A673 (cell line): ENCODE measurements at regions not wholly inside any gene's neighbourhood (a gene's known extent, or its start where the extent isn't known, plus 50 kb on each side); places are given as distances from the start of the nearest gene placed in this dataset.

ENCODE experiments used
- BruUV-seq: library from RNA; stranded (reverse); fragments of 400-500 nt; replicated peaks from 2 replicates; lab custom pipeline; 2021; lab: Mats Ljungman, UMichigan
- CTCF ChIA-PET: fragments of 300-600 bp; sonication (Branson Sonifier 250); formaldehyde crosslinking; loops from one replicate; lab custom pipeline; 2022; ENCODE audit warnings: antibody characterized with exemption; lab: Charles Lee
- POLR2A ChIA-PET: fragments of 300-600 bp; sonication (Branson Sonifier 250); formaldehyde crosslinking; loops from one replicate; lab custom pipeline; 2022; ENCODE audit warnings: antibody characterized with exemption; ENCODE audit not compliant: low non-redundant PET; lab: Charles Lee
- DNase-seq: peaks from one replicate; pipeline ENCODE4 v3.0.0-alpha.2; 2015; ENCODE audit warnings: low spot score
- H3K27ac ChIP-seq: fragments of 200-600 bp; sonication (generic); 2 replicates; pipeline ENCODE4 v1.5.1; 2016; ENCODE audit warnings: mixed run types, low read depth, mild to moderate bottlenecking, mixed read lengths, antibody characterized with exemption, low read length; ENCODE audit not compliant: poor library complexity, severe bottlenecking
- H3K27me3 ChIP-seq: fragments of 200-600 bp; sonication (generic); replicated peaks from 2 replicates; pipeline ENCODE4 v1.6.1; 2017; ENCODE audit warnings: mixed run types, low read depth, mild to moderate bottlenecking, mixed read lengths, antibody characterized with exemption, low read length; ENCODE audit not compliant: insufficient read depth, poor library complexity
- H3K36me3 ChIP-seq: fragments of 200-600 bp; sonication (generic); 2 replicates; pipeline ENCODE4 v1.6.1; 2016; ENCODE audit warnings: mixed run types, mild to moderate bottlenecking, mixed read lengths, antibody characterized with exemption, low read length; ENCODE audit not compliant: insufficient read depth, poor library complexity, severe bottlenecking
- H3K4me1 ChIP-seq: fragments of 200-600 bp; sonication (generic); 2 replicates; pipeline ENCODE4 v1.6.1; 2017; ENCODE audit warnings: mixed run types, mild to moderate bottlenecking, mixed read lengths, antibody characterized with exemption, low read length; ENCODE audit not compliant: insufficient read depth, poor library complexity, severe bottlenecking
- H3K4me3 ChIP-seq: fragments of 200-600 bp; sonication (generic); 2 replicates; pipeline ENCODE4 v1.5.1; 2016; ENCODE audit warnings: low read depth, mixed run types, mild to moderate bottlenecking, mixed read lengths, low read length; ENCODE audit not compliant: poor library complexity, severe bottlenecking
- H3K9me3 ChIP-seq: fragments of 200-600 bp; sonication (generic); 2 replicates; pipeline ENCODE4 v1.6.1; 2016; ENCODE audit warnings: mixed run types, low read depth, mild to moderate bottlenecking, mixed read lengths, antibody characterized with exemption, low read length; ENCODE audit not compliant: poor library complexity, severe bottlenecking
- EZH2 ChIP-seq: fragments of 200-600 bp; sonication (generic); IDR thresholded peaks from 2 replicates; pipeline ENCODE4 v1.6.1; 2017; ENCODE audit warnings: borderline replicate concordance, low read depth, mild to moderate bottlenecking, mixed read lengths, antibody characterized with exemption, low read length; ENCODE audit not compliant: poor library complexity, severe bottlenecking
- intact Hi-C: fragments of 100-400 bp; cut with micrococcal nuclease; formaldehyde crosslinking; loops from one replicate; pipeline ENCODE4 v1.10.0; 2022; ENCODE audit not compliant: unreplicated experiment
- TF ChIP-seq, protein P1 (sequence below): fragments of 300-800, 200-600 bp; sonication (generic); conservative IDR thresholded peaks from 2 replicates; pipeline ENCODE4 v1.5.1; 2017; ENCODE audit warnings: low read depth, mild to moderate bottlenecking, antibody characterized with exemption, low read length, moderate library complexity, mixed read lengths

DNA sequence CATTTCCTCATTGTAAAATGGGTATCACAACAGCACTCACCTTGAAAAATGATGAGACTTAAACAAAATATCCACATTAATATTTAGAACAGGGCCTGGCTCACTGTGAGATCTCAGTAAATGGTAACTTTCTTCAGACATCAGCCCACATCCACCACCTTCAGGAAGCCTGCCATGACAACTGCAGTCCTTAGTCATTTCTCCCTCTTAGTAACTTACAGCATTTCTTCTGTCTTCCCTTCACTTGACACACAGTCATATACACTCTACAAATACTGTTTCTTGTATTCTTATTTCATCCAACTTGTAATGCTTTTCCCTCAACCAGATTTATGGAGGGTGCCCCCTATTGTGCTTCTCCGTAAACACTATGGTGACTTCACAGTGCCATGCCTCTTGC is 263.0 kb downstream of the ZNF516 start:
- Histone ChIP-seq H3K36me3 (no peaks in the 10 kb centered on the region), H3K27me3 (peaks cover 23% of the 10 kb centered on the region), H3K27ac (no peak overlapping the region), H3K4me1 (no peaks in the 10 kb centered on the region), H3K4me3 (no peak overlapping the region), H3K9me3 (no peaks in the 10 kb centered on the region)
- intact Hi-C loops, result no loop called here
- DNase-seq, result no peak
- ChIA-PET CTCF (no interaction called here), POLR2A (no interaction called here)
- no TSS peak for BruUV-seq
- TF ChIP-seq, protein P1, sequence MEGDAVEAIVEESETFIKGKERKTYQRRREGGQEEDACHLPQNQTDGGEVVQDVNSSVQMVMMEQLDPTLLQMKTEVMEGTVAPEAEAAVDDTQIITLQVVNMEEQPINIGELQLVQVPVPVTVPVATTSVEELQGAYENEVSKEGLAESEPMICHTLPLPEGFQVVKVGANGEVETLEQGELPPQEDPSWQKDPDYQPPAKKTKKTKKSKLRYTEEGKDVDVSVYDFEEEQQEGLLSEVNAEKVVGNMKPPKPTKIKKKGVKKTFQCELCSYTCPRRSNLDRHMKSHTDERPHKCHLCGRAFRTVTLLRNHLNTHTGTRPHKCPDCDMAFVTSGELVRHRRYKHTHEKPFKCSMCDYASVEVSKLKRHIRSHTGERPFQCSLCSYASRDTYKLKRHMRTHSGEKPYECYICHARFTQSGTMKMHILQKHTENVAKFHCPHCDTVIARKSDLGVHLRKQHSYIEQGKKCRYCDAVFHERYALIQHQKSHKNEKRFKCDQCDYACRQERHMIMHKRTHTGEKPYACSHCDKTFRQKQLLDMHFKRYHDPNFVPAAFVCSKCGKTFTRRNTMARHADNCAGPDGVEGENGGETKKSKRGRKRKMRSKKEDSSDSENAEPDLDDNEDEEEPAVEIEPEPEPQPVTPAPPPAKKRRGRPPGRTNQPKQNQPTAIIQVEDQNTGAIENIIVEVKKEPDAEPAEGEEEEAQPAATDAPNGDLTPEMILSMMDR, result no peak
- TF ChIP-seq EZH2, result no peak

- Histone ChIP-seq H3K27me3 (peaks cover 23% of the 10 kb centered on the region), H3K36me3 (no peaks in the 10 kb centered on the region), H3K27ac (no peak overlapping the region), H3K9me3 (no peaks in the 10 kb centered on the region), H3K4me1 (no peaks in the 10 kb centered on the region), H3K4me3 (no peak overlapping the region)
- no TSS peak for BruUV-seq
- CTCF ChIA-PET, result no interaction called here
- no peak for DNase-seq
- intact Hi-C loops, result no loop called here
- POLR2A ChIA-PET, result no interaction called here
- TF ChIP-seq EZH2, result no peak
- TF ChIP-seq, protein P1, result no peak
Measured at GRCh38 chr18:76231402-76231801, 263.6 kb downstream of the ZNF516 start.

GRCh38 chr18:76230791-76231190 is 264.3 kb downstream of the ZNF516 start:
- ChIA-PET CTCF (no interaction called here), POLR2A (no interaction called here)
- Histone ChIP-seq H3K27ac (no peak overlapping the region), H3K4me1 (no peaks in the 10 kb centered on the region), H3K36me3 (no peaks in the 10 kb centered on the region), H3K4me3 (no peak overlapping the region), H3K27me3 (peaks cover 23% of the 10 kb centered on the region), H3K9me3 (no peaks in the 10 kb centered on the region)
- BruUV-seq, result no TSS peak
- intact Hi-C loops, result no loop called here
- no peak for TF ChIP-seq EZH2
- TF ChIP-seq, protein P1, result no peak
- DNase-seq, result no peak
